ENCODE measurements at regions not wholly inside any gene's neighbourhood (a gene's known extent, or its start where the extent isn't known, plus 50 kb on each side); places are given as distances from the start of the nearest gene placed in this dataset.
"Not testable (repeated sequence)": the region's sequence is repeated elsewhere in the genome, so short reads cannot be mapped to it uniquely, and the experiment has no call there.

- H3K27ac ChIP-seq (ENCODE audit: low read depth in 1 of 2, low read length in 1 of 2), result no peak overlapping the region
- no peaks in the 10 kb centered on the region for H3K9me3 ChIP-seq (ENCODE audit: control insufficient read depth in 2 of 2, insufficient read depth in 1 of 2, low read length in 1 of 2)
- H3K27me3 ChIP-seq (ENCODE audit: control insufficient read depth in 2 of 2, insufficient read depth in 1 of 2, low read length in 1 of 2), result no peaks in the 10 kb centered on the region
- no peak for DNase-seq (ENCODE audit: low read depth in 6 of 9, low spot score in 9 of 9)
- H3K36me3 ChIP-seq (ENCODE audit: control insufficient read depth in 2 of 2, insufficient read depth in 2 of 2, low read length in 1 of 2), result no peaks in the 10 kb centered on the region
- H3K4me3 ChIP-seq (ENCODE audit: low read length in 2 of 2), result no peak overlapping the region
- no peaks in the 10 kb centered on the region for H3K4me1 ChIP-seq (ENCODE audit: control insufficient read depth in 2 of 2, insufficient read depth in 2 of 2, low read length in 2 of 2)
Measured at GRCh38 chr2:210919128-210919527, 362.7 kb downstream of the CPS1 start.

GRCh38 chr2:210922419-210922818 lies 366.0 kb downstream of the CPS1 start:
- H3K36me3 ChIP-seq (ENCODE audit: control insufficient read depth in 2 of 2, insufficient read depth in 2 of 2, low read length in 1 of 2), result no peaks in the 10 kb centered on the region
- no peaks in the 10 kb centered on the region for H3K9me3 ChIP-seq (ENCODE audit: control insufficient read depth in 2 of 2, insufficient read depth in 1 of 2, low read length in 1 of 2)
- no peak overlapping the region for H3K27ac ChIP-seq (ENCODE audit: low read depth in 1 of 2, low read length in 1 of 2)
- H3K4me3 ChIP-seq (ENCODE audit: low read length in 2 of 2), result no peak overlapping the region
- WGBS, result 97% methylated on average over 1 of the region's 1 CpG
- H3K27me3 ChIP-seq (ENCODE audit: control insufficient read depth in 2 of 2, insufficient read depth in 1 of 2, low read length in 1 of 2), result no peaks in the 10 kb centered on the region
- no peak for DNase-seq (ENCODE audit: low read depth in 6 of 9, low spot score in 9 of 9)
- no peaks in the 10 kb centered on the region for H3K4me1 ChIP-seq (ENCODE audit: control insufficient read depth in 2 of 2, insufficient read depth in 2 of 2, low read length in 2 of 2)

GRCh38 chr2:210928714-210929113 lies 372.3 kb downstream of the CPS1 start:
- Histone ChIP-seq H3K4me1 (ENCODE audit: control insufficient read depth in 2 of 2, insufficient read depth in 2 of 2, low read length in 2 of 2) (no peaks in the 10 kb centered on the region), H3K36me3 (ENCODE audit: control insufficient read depth in 2 of 2, insufficient read depth in 2 of 2, low read length in 1 of 2) (no peaks in the 10 kb centered on the region), H3K27ac (ENCODE audit: low read depth in 1 of 2, low read length in 1 of 2) (no peak overlapping the region), H3K9me3 (ENCODE audit: control insufficient read depth in 2 of 2, insufficient read depth in 1 of 2, low read length in 1 of 2) (no peaks in the 10 kb centered on the region), H3K27me3 (ENCODE audit: control insufficient read depth in 2 of 2, insufficient read depth in 1 of 2, low read length in 1 of 2) (no peaks in the 10 kb centered on the region), H3K4me3 (ENCODE audit: low read length in 2 of 2) (no peak overlapping the region)
- WGBS, result 87% methylated on average over 2 of the region's 2 CpGs
- DNase-seq (ENCODE audit: low read depth in 6 of 9, low spot score in 9 of 9), result no peak

- H3K27me3 ChIP-seq (ENCODE audit: control insufficient read depth in 2 of 2, insufficient read depth in 1 of 2, low read length in 1 of 2), result no peaks in the 10 kb centered on the region
- H3K27ac ChIP-seq (ENCODE audit: low read depth in 1 of 2, low read length in 1 of 2), result no peak overlapping the region
- H3K4me3 ChIP-seq (ENCODE audit: low read length in 2 of 2), result no peak overlapping the region
- no peaks in the 10 kb centered on the region for H3K9me3 ChIP-seq (ENCODE audit: control insufficient read depth in 2 of 2, insufficient read depth in 1 of 2, low read length in 1 of 2)
- 90% methylated on average over 3 of the region's 3 CpGs for WGBS
- no peaks in the 10 kb centered on the region for H3K4me1 ChIP-seq (ENCODE audit: control insufficient read depth in 2 of 2, insufficient read depth in 2 of 2, low read length in 2 of 2)
- no peaks in the 10 kb centered on the region for H3K36me3 ChIP-seq (ENCODE audit: control insufficient read depth in 2 of 2, insufficient read depth in 2 of 2, low read length in 1 of 2)
- DNase-seq (ENCODE audit: low read depth in 6 of 9, low spot score in 9 of 9), result no peak
Measured at GRCh38 chr2:210938228-210938627, 381.8 kb downstream of the CPS1 start.

- Histone ChIP-seq H3K36me3 (ENCODE audit: control insufficient read depth in 2 of 2, insufficient read depth in 2 of 2, low read length in 1 of 2) (no peaks in the 10 kb centered on the region), H3K4me1 (ENCODE audit: control insufficient read depth in 2 of 2, insufficient read depth in 2 of 2, low read length in 2 of 2) (no peaks in the 10 kb centered on the region)
- 87% methylated on average over 2 of the region's 2 CpGs for WGBS
Measured at GRCh38 chr2:210946395-210946794, 390.0 kb downstream of the CPS1 start.

GRCh38 chr2:210950434-210951060 lies 394.1 kb downstream of the CPS1 start:
- not testable (repeated sequence) for DNase-seq (ENCODE audit: low read depth in 6 of 9, low spot score in 9 of 9); H3K9me3 ChIP-seq (ENCODE audit: control insufficient read depth in 2 of 2, insufficient read depth in 1 of 2, low read length in 1 of 2); H3K4me3 ChIP-seq (ENCODE audit: low read length in 2 of 2); H3K36me3 ChIP-seq (ENCODE audit: control insufficient read depth in 2 of 2, insufficient read depth in 2 of 2, low read length in 1 of 2); H3K27ac ChIP-seq (ENCODE audit: low read depth in 1 of 2, low read length in 1 of 2); H3K4me1 ChIP-seq (ENCODE audit: control insufficient read depth in 2 of 2, insufficient read depth in 2 of 2, low read length in 2 of 2); H3K27me3 ChIP-seq (ENCODE audit: control insufficient read depth in 2 of 2, insufficient read depth in 1 of 2, low read length in 1 of 2)
- WGBS, result 98% methylated on average over 41 of the region's 41 CpGs

More at GRCh38 chr2:210946395-210946794, 390.0 kb downstream of the CPS1 start:
- Histone ChIP-seq H3K27me3 (ENCODE audit: control insufficient read depth in 2 of 2, insufficient read depth in 1 of 2, low read length in 1 of 2) (no peaks in the 10 kb centered on the region), H3K9me3 (ENCODE audit: control insufficient read depth in 2 of 2, insufficient read depth in 1 of 2, low read length in 1 of 2) (no peaks in the 10 kb centered on the region), H3K27ac (ENCODE audit: low read depth in 1 of 2, low read length in 1 of 2) (no peak overlapping the region), H3K4me3 (ENCODE audit: low read length in 2 of 2) (no peak overlapping the region)
- DNase-seq (ENCODE audit: low read depth in 6 of 9, low spot score in 9 of 9), result no peak

- WGBS, result 85% methylated on average over 2 of the region's 2 CpGs
- H3K27me3 ChIP-seq (ENCODE audit: control insufficient read depth in 2 of 2, insufficient read depth in 1 of 2, low read length in 1 of 2), result no peaks in the 10 kb centered on the region
- H3K4me1 ChIP-seq (ENCODE audit: control insufficient read depth in 2 of 2, insufficient read depth in 2 of 2, low read length in 2 of 2), result no peaks in the 10 kb centered on the region
- H3K4me3 ChIP-seq (ENCODE audit: low read length in 2 of 2), result no peak overlapping the region
- no peaks in the 10 kb centered on the region for H3K36me3 ChIP-seq (ENCODE audit: control insufficient read depth in 2 of 2, insufficient read depth in 2 of 2, low read length in 1 of 2)
- no peak overlapping the region for H3K27ac ChIP-seq (ENCODE audit: low read depth in 1 of 2, low read length in 1 of 2)
- DNase-seq (ENCODE audit: low read depth in 6 of 9, low spot score in 9 of 9), result no peak
- H3K9me3 ChIP-seq (ENCODE audit: control insufficient read depth in 2 of 2, insufficient read depth in 1 of 2, low read length in 1 of 2), result no peaks in the 10 kb centered on the region
Measured at GRCh38 chr2:210954386-210954907, 398.0 kb downstream of the CPS1 start.

GRCh38 chr2:210955591-210955990 lies 399.2 kb downstream of the CPS1 start:
- no peak for DNase-seq (ENCODE audit: low read depth in 6 of 9, low spot score in 9 of 9)
- Histone ChIP-seq H3K27ac (ENCODE audit: low read depth in 1 of 2, low read length in 1 of 2) (no peak overlapping the region), H3K4me3 (ENCODE audit: low read length in 2 of 2) (no peak overlapping the region), H3K27me3 (ENCODE audit: control insufficient read depth in 2 of 2, insufficient read depth in 1 of 2, low read length in 1 of 2) (no peaks in the 10 kb centered on the region), H3K9me3 (ENCODE audit: control insufficient read depth in 2 of 2, insufficient read depth in 1 of 2, low read length in 1 of 2) (no peaks in the 10 kb centered on the region), H3K36me3 (ENCODE audit: control insufficient read depth in 2 of 2, insufficient read depth in 2 of 2, low read length in 1 of 2) (no peaks in the 10 kb centered on the region), H3K4me1 (ENCODE audit: control insufficient read depth in 2 of 2, insufficient read depth in 2 of 2, low read length in 2 of 2) (no peaks in the 10 kb centered on the region)
- 73% methylated on average over 3 of the region's 3 CpGs for WGBS

- no peaks in the 10 kb centered on the region for H3K9me3 ChIP-seq (ENCODE audit: control insufficient read depth in 2 of 2, insufficient read depth in 1 of 2, low read length in 1 of 2)
- no peaks in the 10 kb centered on the region for H3K4me1 ChIP-seq (ENCODE audit: control insufficient read depth in 2 of 2, insufficient read depth in 2 of 2, low read length in 2 of 2)
- no peak for DNase-seq (ENCODE audit: low read depth in 6 of 9, low spot score in 9 of 9)
- no peaks in the 10 kb centered on the region for H3K27me3 ChIP-seq (ENCODE audit: control insufficient read depth in 2 of 2, insufficient read depth in 1 of 2, low read length in 1 of 2)
- no peak overlapping the region for H3K27ac ChIP-seq (ENCODE audit: low read depth in 1 of 2, low read length in 1 of 2)
- no peak overlapping the region for H3K4me3 ChIP-seq (ENCODE audit: low read length in 2 of 2)
- H3K36me3 ChIP-seq (ENCODE audit: control insufficient read depth in 2 of 2, insufficient read depth in 2 of 2, low read length in 1 of 2), result no peaks in the 10 kb centered on the region
Measured at GRCh38 chr2:210956101-210956500, 399.7 kb downstream of the CPS1 start.

Data from thymus (tissue), 11 donors.